Urothelium cell line (cell line): ENCODE measurements at regions not wholly inside any gene's neighbourhood (a gene's known extent, or its start where the extent isn't known, plus 50 kb on each side); places are given as distances from the start of the nearest gene placed in this dataset.
"Not testable (repeated sequence)": the region's sequence is repeated elsewhere in the genome, so short reads cannot be mapped to it uniquely, and the experiment has no call there.

Experiments used
- DNase-seq: peaks from one replicate; pipeline ENCODE4 v3.0.0; 2011; ENCODE audit warnings: low spot score, mixed read lengths
- FAIRE-seq: peaks from 2 replicates; lab custom pipeline; 2011; peaks lifted over from hg19 to GRCh38; lab: Jason Lieb, UNC

DNA sequence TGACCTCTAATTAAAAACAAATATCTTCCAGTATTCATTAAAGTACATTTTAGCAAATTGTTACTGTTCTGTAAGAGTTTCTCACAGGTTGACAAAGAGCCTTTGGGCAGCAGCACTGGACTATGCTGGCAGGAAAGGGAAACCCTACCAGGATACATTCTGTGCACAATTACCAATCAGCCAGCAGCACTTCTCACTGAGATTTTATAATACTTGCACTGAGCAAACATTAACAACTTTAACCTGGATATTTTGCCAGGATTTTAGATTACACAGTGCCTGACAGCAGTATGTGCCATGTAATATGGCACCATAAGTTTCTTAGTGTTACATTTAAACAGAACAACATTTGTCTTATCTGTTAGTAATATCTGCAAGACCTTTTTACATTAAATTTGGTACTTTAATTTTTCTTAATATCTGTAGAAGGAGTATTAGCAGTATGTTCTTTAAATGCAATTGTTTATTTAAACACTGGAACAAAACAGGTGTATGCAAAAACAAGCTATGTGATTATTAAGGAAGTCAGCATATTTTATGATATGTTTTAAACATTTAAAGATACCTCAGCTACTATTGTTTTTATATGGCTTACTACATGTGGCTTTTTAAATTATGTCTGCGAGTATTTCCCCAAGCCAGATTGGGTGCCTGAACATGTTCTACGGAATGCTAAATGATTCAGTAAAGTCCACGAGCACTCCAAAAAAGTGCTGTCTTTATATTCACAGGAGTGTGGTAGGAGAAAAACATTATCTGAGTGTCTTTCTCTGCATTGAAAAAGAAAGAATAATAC, 699.0 kb upstream of the LUZP2 start:
- FAIRE-seq, result no peak

GRCh38 chr11:23834306-23834705, 662.5 kb upstream of the LUZP2 start:
- not testable (repeated sequence) for FAIRE-seq, DNase-seq

More for the DNA sequence above, 699.0 kb upstream of the LUZP2 start:
- no peak for DNase-seq

GRCh38 chr11:23836981-23837380, 659.9 kb upstream of the LUZP2 start:
- DNase-seq (no peak), FAIRE-seq (no peak)

GRCh38 chr11:23840872-23841271, 656.0 kb upstream of the LUZP2 start:
- FAIRE-seq, result no peak
- no peak for DNase-seq

DNA sequence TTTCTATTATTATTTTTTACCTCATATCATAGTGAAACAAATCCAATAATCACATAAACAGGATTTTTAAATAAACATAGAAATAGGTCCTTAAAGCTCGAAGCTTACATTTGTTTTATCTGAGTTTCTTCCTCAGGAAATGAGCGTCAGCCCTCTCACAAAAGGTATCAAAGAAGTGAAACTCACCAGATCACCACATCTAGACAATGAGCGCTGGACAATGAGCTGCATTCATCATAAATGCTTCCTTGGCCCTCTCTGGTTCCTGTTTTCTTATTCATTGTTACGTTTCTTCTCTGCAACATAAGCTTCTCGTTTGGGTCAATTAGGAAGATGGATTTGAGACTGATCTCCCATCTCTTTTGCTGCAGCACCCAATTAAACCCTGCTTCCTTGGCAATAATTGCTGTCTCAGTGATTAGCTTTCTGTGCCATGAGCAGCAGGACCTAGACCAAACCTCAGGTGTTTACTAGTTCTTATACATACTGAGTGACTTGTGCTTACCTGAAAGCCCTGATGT, 649.9 kb upstream of the LUZP2 start:
- FAIRE-seq (no peak), DNase-seq (no peak)

- DNase-seq, result no peak
- no peak for FAIRE-seq
Observed at GRCh38 chr11:23851216-23851615, 645.6 kb upstream of the LUZP2 start.

GRCh38 chr11:23856654-23857053, 640.2 kb upstream of the LUZP2 start:
- DNase-seq (no peak), FAIRE-seq (no peak)

DNA sequence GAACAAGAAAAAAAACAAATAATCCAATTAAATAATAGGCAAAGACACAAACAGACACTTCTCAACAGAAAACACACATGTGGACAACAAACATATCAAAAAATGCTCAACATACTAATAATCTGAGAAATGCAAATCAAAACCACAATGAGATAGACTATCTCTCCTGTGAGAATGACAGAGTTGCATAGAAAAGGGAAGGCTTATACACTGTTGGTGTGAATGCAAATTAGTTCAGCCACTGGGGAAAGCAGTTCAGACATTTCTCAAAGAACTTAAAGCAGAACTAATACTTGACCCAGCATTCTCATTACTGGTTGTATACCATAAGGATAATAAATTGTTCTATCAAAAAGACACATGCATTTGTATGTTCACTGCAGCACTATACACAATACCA, 637.8 kb upstream of the LUZP2 start:
- DNase-seq (no peak), FAIRE-seq (no peak)

DNA sequence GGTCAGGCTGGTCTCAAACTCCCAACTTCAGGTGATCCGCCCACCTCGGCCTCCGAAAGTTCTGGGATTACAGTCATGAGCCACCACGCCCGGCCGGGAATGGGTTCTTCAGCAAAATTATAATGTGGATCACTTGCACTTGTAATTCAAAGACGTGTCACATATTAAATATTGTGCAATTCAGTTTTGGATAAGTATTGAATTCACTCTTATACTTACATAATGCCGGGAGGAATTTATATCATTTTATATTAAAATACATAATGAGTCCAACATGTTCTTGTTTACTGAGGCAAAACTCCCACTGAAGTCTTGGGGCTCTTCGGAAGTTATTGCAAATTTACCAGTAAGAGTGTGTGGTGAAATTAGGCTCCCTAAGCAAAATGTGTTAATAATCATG, 635.2 kb upstream of the LUZP2 start:
- DNase-seq, result no peak
- FAIRE-seq, result no peak

DNA sequence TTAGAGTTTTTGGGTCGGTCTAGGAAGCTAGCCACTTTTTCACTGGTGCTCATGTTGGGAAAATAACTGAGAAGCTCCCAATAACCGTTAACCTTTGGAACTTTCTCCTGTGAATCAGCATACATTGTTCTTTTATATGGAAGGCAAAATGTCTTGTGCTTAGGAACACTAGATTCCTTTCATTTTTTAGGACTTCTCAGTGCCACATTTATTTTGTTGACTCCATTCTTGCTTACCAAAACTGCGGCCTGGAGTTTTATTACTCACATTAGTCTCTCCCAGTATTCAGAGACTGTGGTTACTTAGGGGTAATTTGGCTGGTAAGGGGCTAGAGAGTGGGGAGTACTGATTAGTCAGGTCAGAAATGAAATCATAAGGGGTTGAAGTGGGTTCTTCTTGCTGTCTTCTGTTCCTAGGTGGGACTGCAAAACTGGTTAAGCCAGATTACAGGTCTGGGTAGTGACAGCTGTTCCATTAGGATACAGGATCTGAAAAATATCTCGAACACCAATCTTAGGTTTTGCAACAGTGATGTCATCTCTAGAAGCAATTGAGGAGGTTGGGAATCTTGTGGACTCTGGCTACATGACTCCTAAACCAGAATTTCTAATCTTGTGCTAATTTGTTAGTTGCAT, 631.4 kb upstream of the LUZP2 start:
- DNase-seq, result no peak
- no peak for FAIRE-seq

DNA sequence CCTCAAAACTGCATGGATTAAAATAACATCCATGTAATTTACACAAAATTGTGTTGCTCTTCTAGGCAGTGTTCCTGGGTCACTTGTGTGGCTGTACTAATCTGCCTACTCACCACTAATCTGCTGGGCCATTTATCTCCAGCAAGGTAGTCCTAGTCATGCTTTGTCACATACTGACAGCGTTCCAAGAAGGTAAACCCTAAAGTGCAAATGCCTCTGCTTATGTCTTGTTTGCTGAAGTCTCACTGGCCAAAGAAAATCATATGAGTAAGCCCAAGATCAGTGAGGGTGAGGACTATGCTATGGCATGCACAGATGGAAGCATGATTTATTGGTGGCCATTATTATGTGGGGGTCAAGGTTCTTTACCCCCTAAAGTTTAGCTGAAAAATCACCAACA, 630.2 kb upstream of the LUZP2 start:
- no peak for DNase-seq
- no peak for FAIRE-seq

DNA sequence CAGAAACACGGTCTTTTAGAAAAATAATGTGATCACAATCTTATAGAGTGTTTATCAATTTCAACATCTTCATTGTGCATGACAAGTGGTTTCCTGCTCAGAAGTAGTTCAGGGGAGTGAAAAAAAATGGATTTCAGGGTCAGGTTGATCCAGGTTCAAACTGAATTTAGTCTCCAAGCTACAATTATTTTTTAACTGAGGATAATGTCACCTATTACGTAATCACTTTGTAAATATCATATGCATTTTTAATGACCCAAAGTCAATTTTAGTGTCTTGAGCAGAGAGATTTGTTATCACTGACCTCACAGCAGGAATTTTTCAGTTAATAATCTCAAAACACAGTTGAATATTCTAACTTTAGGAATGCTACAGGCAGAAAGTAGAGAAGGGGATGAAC, 627.2 kb upstream of the LUZP2 start:
- DNase-seq (no peak), FAIRE-seq (no peak)

- DNase-seq (no peak), FAIRE-seq (no peak)
Observed at GRCh38 chr11:23873406-23873805, 623.4 kb upstream of the LUZP2 start.

DNA sequence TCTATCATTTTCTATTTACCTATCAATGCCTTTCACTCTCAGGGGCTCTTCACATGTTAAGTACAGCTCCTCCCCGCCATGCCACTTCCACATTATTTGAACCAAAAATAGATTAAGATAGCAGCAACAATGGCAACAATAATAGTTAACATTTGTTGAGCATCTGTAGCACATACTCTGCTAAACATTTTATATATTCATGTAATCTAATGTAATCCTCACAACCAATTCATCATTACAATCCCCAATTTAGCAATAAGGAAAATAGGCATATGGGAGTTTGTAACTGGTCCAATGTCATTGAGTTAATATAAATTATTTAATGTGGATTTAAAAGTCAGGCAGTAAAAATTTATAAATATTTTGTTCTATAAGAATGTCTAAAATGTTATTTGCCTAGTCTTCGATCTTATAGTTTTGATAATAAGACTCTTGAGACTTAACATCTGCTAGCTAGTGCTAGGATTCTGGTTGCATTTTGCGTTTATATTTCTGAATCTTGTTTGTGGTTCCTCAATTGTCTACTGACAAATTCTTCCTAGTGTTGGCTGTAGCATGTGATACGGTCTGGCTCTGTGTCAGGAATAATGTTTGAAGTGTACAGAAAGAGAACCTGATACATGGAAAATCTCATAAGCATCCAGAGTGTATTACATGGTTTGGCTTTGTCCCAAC, 621.5 kb upstream of the LUZP2 start:
- FAIRE-seq, result no peak
- no peak for DNase-seq

DNA sequence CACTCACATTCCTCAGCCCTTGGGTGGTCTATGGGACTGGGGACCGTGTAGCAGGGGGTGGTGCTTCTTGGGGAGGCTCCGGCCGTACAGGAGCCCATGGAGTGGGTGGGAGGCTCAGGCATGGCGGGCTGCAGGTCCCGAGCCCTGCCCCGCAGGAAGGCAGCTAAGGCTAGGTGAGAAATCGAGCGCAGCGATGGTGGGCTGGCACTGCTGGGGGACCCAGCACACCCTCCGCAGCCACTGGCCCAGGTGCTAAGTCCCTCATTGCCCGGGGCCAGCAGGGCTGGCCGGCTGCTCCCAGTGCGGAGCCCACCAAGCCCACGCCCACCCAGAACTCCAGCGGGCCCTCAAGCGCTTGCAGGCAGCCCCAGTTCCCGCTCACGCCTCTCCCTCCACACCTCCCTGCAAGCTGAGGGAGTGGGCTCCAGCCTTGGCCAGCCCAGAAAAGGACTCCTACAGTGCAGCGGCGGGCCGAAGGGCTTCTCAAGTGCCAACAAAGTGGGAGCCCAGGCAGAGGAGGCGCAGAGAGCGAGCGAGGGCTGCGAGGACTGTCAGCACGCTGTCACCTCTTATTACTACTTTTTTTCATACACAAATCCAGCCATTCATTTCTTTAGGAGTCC, 613.3 kb upstream of the LUZP2 start:
- not testable (repeated sequence) for DNase-seq, FAIRE-seq

GRCh38 chr11:23884341-23884740, 612.5 kb upstream of the LUZP2 start:
- DNase-seq (no peak), FAIRE-seq (no peak)

GRCh38 chr11:23885801-23886200, 611.1 kb upstream of the LUZP2 start:
- DNase-seq (no peak), FAIRE-seq (no peak)

GRCh38 chr11:23887122-23887521, 609.7 kb upstream of the LUZP2 start:
- not testable (repeated sequence) for FAIRE-seq, DNase-seq

- no peak for FAIRE-seq
- DNase-seq, result no peak
Observed at GRCh38 chr11:23893126-23893525, 603.7 kb upstream of the LUZP2 start.

DNA sequence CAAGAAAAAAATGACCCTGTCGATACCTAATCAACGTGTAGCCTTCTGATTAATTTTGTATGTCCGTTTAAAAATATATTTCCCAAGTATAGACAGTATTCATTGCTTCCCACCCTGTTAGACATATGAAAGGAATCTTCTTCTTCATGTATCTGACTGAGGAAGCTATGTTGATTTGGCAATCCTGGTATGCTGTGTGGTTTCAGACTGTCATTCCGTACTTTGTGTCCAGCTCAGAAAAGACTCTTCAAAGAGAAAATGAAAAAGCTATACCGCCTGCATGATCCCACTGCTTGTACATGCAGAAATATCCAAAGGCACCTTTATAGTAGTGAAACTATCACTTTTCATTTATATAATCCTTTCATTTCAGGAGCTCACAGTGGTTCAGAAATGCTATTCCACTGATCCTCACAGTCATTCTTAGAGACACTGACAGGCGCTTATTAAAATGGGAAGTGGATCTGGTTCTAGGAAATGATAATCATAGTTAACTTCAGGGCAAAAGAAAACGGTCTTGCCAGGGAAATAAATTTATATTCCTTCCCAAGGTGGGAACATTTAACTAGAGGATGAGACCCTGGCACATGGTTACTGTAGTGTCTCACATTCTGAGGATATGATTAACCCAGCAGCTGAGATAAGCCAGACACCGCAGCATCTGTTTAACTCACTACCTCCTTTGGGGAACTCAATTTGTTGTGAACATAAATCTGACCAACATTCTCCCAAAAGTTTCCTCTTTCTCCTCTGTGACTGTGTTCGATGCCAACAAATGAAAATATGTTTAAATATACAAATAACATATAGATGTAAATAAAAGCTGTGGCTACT, 599.2 kb upstream of the LUZP2 start:
- FAIRE-seq (no peak), DNase-seq (peak; percentile 18)
